Chondrocyte (in vitro differentiated cells): ENCODE measurements at regions not wholly inside any gene's neighbourhood (a gene's known extent, or its start where the extent isn't known, plus 50 kb on each side); places are given as distances from the start of the nearest gene placed in this dataset.

Source experiments
- DNase-seq: peaks from one replicate; pipeline ENCODE4 v3.0.0; 2021; ENCODE audit warnings: mixed read lengths, low spot score
- H3K27ac Mint-ChIP-seq: one replicate; pipeline ENCODE4 v1.8.0; 2021; ENCODE audit warnings: mild to moderate bottlenecking, moderate library complexity, mixed read lengths; ENCODE audit not compliant: unreplicated experiment
- H3K27me3 Mint-ChIP-seq: 2 replicates; pipeline ENCODE4 v1.8.0; 2021; ENCODE audit warnings: low read depth, mixed read lengths
- H3K36me3 Mint-ChIP-seq: 2 replicates; pipeline ENCODE4 v1.8.0; 2021; ENCODE audit warnings: low read depth, mixed read lengths
- H3K4me1 Mint-ChIP-seq: 2 replicates; pipeline ENCODE4 v1.8.0; 2021; ENCODE audit warnings: low read depth, mild to moderate bottlenecking, mixed read lengths
- H3K4me3 Mint-ChIP-seq: one replicate; pipeline ENCODE4 v1.8.0; 2021; ENCODE audit warnings: mild to moderate bottlenecking, moderate library complexity, mixed read lengths; ENCODE audit not compliant: unreplicated experiment
- H3K9me3 Mint-ChIP-seq: 2 replicates; pipeline ENCODE4 v1.8.0; 2021; ENCODE audit warnings: low read depth, mixed read lengths
- TF ChIP-seq, protein P1 (sequence below): fragments of 200-600 bp; sonication (generic); IDR thresholded peaks from 2 replicates; pipeline ENCODE4 v1.5.0; 2021; ENCODE audit warnings: antibody characterized with exemption, mild to moderate bottlenecking, moderate library complexity

GRCh38 chr4:135770505-135770904 lies 1568.9 kb upstream of the PABPC4L start:
- DNase-seq = no peak
- Mint-ChIP-seq H3K27ac (no peak overlapping the region), H3K27me3 (no peaks in the 10 kb centered on the region), H3K9me3 (peaks cover 12% of the 10 kb centered on the region), H3K4me3 (no peak overlapping the region), H3K4me1 (no peaks in the 10 kb centered on the region), H3K36me3 (no peaks in the 10 kb centered on the region)
- TF ChIP-seq, protein P1, sequence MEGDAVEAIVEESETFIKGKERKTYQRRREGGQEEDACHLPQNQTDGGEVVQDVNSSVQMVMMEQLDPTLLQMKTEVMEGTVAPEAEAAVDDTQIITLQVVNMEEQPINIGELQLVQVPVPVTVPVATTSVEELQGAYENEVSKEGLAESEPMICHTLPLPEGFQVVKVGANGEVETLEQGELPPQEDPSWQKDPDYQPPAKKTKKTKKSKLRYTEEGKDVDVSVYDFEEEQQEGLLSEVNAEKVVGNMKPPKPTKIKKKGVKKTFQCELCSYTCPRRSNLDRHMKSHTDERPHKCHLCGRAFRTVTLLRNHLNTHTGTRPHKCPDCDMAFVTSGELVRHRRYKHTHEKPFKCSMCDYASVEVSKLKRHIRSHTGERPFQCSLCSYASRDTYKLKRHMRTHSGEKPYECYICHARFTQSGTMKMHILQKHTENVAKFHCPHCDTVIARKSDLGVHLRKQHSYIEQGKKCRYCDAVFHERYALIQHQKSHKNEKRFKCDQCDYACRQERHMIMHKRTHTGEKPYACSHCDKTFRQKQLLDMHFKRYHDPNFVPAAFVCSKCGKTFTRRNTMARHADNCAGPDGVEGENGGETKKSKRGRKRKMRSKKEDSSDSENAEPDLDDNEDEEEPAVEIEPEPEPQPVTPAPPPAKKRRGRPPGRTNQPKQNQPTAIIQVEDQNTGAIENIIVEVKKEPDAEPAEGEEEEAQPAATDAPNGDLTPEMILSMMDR = no peak

GRCh38 chr4:135744928-135745327 lies 1543.3 kb upstream of the PABPC4L start:
- no peak for DNase-seq
- TF ChIP-seq, protein P1 = no peak
- Mint-ChIP-seq H3K36me3 (peaks cover 3% of the 10 kb centered on the region), H3K4me1 (no peaks in the 10 kb centered on the region), H3K9me3 (peaks cover 21% of the 10 kb centered on the region), H3K4me3 (no peak overlapping the region), H3K27ac (no peak overlapping the region), H3K27me3 (peaks cover 1% of the 10 kb centered on the region)

DNA sequence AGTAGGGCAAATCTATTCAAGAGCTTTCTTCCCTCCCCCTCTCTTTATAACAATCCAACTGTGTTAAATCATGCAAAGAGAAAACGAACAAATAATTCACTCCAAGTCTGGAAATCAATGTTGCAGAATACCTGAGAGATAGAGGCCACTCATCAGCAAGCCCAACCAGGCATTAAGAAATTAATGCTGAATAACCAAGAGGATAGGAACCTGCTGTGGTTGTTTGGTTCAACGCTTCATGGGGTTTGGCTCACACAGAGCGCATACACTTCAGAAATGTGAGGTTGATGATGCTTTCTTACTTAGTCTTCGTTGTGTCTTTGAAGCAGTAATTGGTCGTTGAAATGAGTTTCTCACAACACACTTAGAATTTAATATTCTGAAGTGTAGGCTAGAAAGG lies 1540.0 kb upstream of the PABPC4L start:
- H3K27ac Mint-ChIP-seq = no peak overlapping the region
- no peaks in the 10 kb centered on the region for H3K36me3 Mint-ChIP-seq
- H3K27me3 Mint-ChIP-seq = peaks cover 2% of the 10 kb centered on the region
- DNase-seq = no peak
- peaks cover 6% of the 10 kb centered on the region for H3K9me3 Mint-ChIP-seq
- peaks cover 8% of the 10 kb centered on the region for H3K4me1 Mint-ChIP-seq
- TF ChIP-seq, protein P1 = no peak
- H3K4me3 Mint-ChIP-seq = no peak overlapping the region

DNA sequence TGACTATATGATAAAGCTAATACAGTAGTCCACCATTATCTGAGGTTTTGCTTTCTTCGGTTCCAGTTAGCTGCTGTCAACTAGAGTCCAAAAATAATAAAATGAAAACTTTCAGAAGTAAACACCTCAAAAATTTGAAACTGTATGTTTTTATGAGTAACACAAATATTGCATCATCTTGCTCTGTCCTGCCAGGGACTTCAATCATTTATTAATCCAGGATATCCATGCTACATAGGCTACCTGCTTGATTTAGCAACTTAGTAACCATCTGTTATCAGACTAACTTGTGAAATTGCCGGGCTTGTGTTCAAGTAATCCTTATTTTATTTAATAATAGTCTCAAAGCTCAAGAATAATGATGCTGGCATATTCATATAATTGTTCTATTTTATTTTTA lies 1537.8 kb upstream of the PABPC4L start:
- Mint-ChIP-seq H3K4me3 (no peak overlapping the region), H3K27me3 (peaks cover 2% of the 10 kb centered on the region), H3K36me3 (no peaks in the 10 kb centered on the region), H3K4me1 (peaks cover 8% of the 10 kb centered on the region), H3K27ac (no peak overlapping the region), H3K9me3 (no peaks in the 10 kb centered on the region)
- TF ChIP-seq, protein P1 = no peak
- no peak for DNase-seq

DNA sequence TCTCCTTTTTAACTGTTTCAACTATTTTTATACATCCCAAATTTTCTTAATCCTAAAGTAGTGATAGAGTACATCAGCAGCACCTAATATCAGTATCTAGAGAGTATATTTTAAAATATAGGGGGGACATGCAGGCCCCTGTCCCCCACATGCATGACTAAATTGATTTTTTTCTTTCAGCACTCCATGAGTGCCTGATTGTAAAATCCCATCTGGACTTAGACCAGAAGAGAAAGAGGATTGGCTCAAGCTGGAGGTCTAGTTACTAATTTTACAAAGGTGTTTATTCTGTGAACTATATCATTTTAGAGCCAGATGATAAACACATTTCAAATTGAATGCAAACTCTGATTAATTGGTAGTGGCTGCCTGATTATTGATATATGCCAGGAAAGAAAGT lies 1533.9 kb upstream of the PABPC4L start:
- H3K4me1 Mint-ChIP-seq = peaks cover 8% of the 10 kb centered on the region
- H3K4me3 Mint-ChIP-seq = no peak overlapping the region
- H3K36me3 Mint-ChIP-seq = no peaks in the 10 kb centered on the region
- H3K9me3 Mint-ChIP-seq = peaks cover 3% of the 10 kb centered on the region
- H3K27me3 Mint-ChIP-seq = peaks cover 2% of the 10 kb centered on the region
- TF ChIP-seq, protein P1 = no peak
- no peak for DNase-seq
- no peak overlapping the region for H3K27ac Mint-ChIP-seq
